GM23338 (cell line): ENCODE measurements at regions not wholly inside any gene's neighbourhood (a gene's known extent, or its start where the extent isn't known, plus 50 kb on each side); places are given as distances from the start of the nearest gene placed in this dataset.

Experiments used
- ATAC-seq: fragments of 200-7000 bp; cut with Tn5 transposase; 3 replicates; pipeline ENCODE4 v1.9.1; 2020
- DNase-seq: peaks from one replicate; pipeline ENCODE4 v3.0.0-alpha.2; 2015; ENCODE audit warnings: low spot score
- H2AFZ ChIP-seq: fragments of 200-600 bp; sonication (generic); 2 replicates; pipeline ENCODE4 v1.8.0; 2016; ENCODE audit warnings: antibody characterized with exemption, mild to moderate bottlenecking, moderate library complexity
- H3F3A ChIP-seq: fragments of 200-600 bp; sonication (generic); replicated peaks from 2 replicates; pipeline ENCODE4 v1.8.0; 2017; ENCODE audit warnings: antibody characterized with exemption, mixed run types, low read depth
- H3K27ac ChIP-seq: fragments of 200-600 bp; sonication (generic); 2 replicates; pipeline ENCODE4 v1.6.1; 2016; ENCODE audit warnings: low read depth
- H3K27me3 ChIP-seq: fragments of 200-600 bp; sonication (generic); 2 replicates; pipeline ENCODE4 v1.8.0; 2016; ENCODE audit warnings: mild to moderate bottlenecking, mixed run types, moderate library complexity; ENCODE audit not compliant: insufficient read depth
- H3K36me3 ChIP-seq: fragments of 200-600 bp; sonication (generic); 2 replicates; pipeline ENCODE4 v1.8.0; 2016; ENCODE audit warnings: mild to moderate bottlenecking; ENCODE audit not compliant: insufficient read depth
- H3K4me1 ChIP-seq: fragments of 200-600 bp; sonication (generic); 2 replicates; pipeline ENCODE4 v1.8.0; 2016; ENCODE audit warnings: mild to moderate bottlenecking, moderate library complexity; ENCODE audit not compliant: insufficient read depth
- H3K4me2 ChIP-seq: fragments of 200-600 bp; sonication (generic); 2 replicates; pipeline ENCODE4 v1.7.1; 2017; ENCODE audit warnings: mixed run types
- H3K4me3 ChIP-seq: fragments of 200-600 bp; sonication (generic); 2 replicates; pipeline ENCODE4 v1.6.1; 2016; ENCODE audit warnings: mixed run types
- H3K79me2 ChIP-seq: fragments of 200-600 bp; sonication (generic); replicated peaks from 2 replicates; pipeline ENCODE4 v1.8.0; 2017; ENCODE audit warnings: mild to moderate bottlenecking; ENCODE audit not compliant: insufficient read depth
- H3K9me2 ChIP-seq: fragments of 200-600 bp; sonication (generic); 2 replicates; pipeline ENCODE4 v1.8.0; 2017; ENCODE audit not compliant: insufficient read depth
- H4K20me1 ChIP-seq: fragments of 200-600 bp; sonication (generic); replicated peaks from 2 replicates; pipeline ENCODE4 v1.8.0; 2017; ENCODE audit warnings: mild to moderate bottlenecking; ENCODE audit not compliant: insufficient read depth
- H3K27ac Mint-ChIP-seq: 2 replicates; pipeline ENCODE4 v1.8.0; 2020; ENCODE audit warnings: inconsistent platforms, mild to moderate bottlenecking, moderate library complexity, mixed read lengths
- H3K27me3 Mint-ChIP-seq: 3 replicates; pipeline ENCODE4 v1.8.0; 2022; ENCODE audit warnings: low read depth, mild to moderate bottlenecking, moderate library complexity, mixed read lengths, inconsistent platforms; ENCODE audit not compliant: insufficient read depth, poor library complexity
- H3K36me3 Mint-ChIP-seq: 3 replicates; pipeline ENCODE4 v1.8.0; 2021; ENCODE audit warnings: low read depth, mild to moderate bottlenecking, inconsistent platforms, moderate library complexity, mixed read lengths
- H3K4me1 Mint-ChIP-seq: 3 replicates; pipeline ENCODE4 v1.8.0; 2020; ENCODE audit warnings: mild to moderate bottlenecking, inconsistent platforms, mixed read lengths
- H3K4me3 Mint-ChIP-seq: 3 replicates; pipeline ENCODE4 v1.8.0; 2021; ENCODE audit warnings: moderate library complexity, mild to moderate bottlenecking, inconsistent platforms, mixed read lengths
- H3K9me3 Mint-ChIP-seq: 3 replicates; pipeline ENCODE4 v1.8.0; 2020; ENCODE audit warnings: moderate library complexity, mild to moderate bottlenecking, inconsistent platforms, mixed read lengths
- JUNB ChIP-seq: IDR thresholded peaks from one replicate; pipeline ENCODE4 v1.6.1; 2016; ENCODE audit warnings: antibody characterized with exemption; ENCODE audit not compliant: unreplicated experiment
- NANOG ChIP-seq: IDR thresholded peaks from 2 replicates; pipeline ENCODE4 v1.6.1; 2016; ENCODE audit warnings: antibody characterized with exemption, borderline replicate concordance
- REST ChIP-seq: IDR thresholded peaks from one replicate; pipeline ENCODE4 v1.6.1; 2018; ENCODE audit warnings: antibody characterized with exemption; ENCODE audit not compliant: unreplicated experiment
- ZNF462 ChIP-seq: fragments of 250-450 bp; sonication (Bioruptor Pico); IDR thresholded peaks from 2 replicates; pipeline ENCODE4 v1.5.0; 2020; ENCODE audit warnings: mild to moderate bottlenecking, moderate library complexity

- no peak for TF ChIP-seq NANOG
- TF ChIP-seq REST, result no peak
- no peak for TF ChIP-seq JUNB
- TF ChIP-seq ZNF462 (CRISPR knock-in tag), result no peak
- H3K4me3 Mint-ChIP-seq, result no peak overlapping the region
- H3K9me3 Mint-ChIP-seq, result peaks cover 16% of the 10 kb centered on the region
- no peak overlapping the region for H3K27ac Mint-ChIP-seq
- no peaks in the 10 kb centered on the region for H4K20me1 ChIP-seq
- H3F3A ChIP-seq, result peaks cover 9% of the 10 kb centered on the region
- no peaks in the 10 kb centered on the region for H3K9me2 ChIP-seq
- peaks cover 9% of the 10 kb centered on the region for H3K4me1 ChIP-seq
- no peak overlapping the region for H3K27ac ChIP-seq
- no peak overlapping the region for H3K4me2 ChIP-seq
- H3K36me3 ChIP-seq, result peaks cover 5% of the 10 kb centered on the region; the same call in 1 of the 2 replicates
- peaks cover 4% of the 10 kb centered on the region for H3K27me3 ChIP-seq
- H3K4me1 Mint-ChIP-seq, result peaks cover 16% of the 10 kb centered on the region
- H3K27me3 Mint-ChIP-seq, result peaks cover 8% of the 10 kb centered on the region
- no peaks in the 10 kb centered on the region for H3K79me2 ChIP-seq
- no peak overlapping the region for H2AFZ ChIP-seq
- no peak overlapping the region for H3K4me3 ChIP-seq
- ATAC-seq (no peak), DNase-seq (no peak)
- peaks cover 14% of the 10 kb centered on the region for H3K36me3 Mint-ChIP-seq
These were observed 58.4 kb upstream of the DAB2IP start for GRCh38 chr9:121593066-121593465.
